ENCODE measurements at regions not wholly inside any gene's neighbourhood (a gene's known extent, or its start where the extent isn't known, plus 50 kb on each side); places are given as distances from the start of the nearest gene placed in this dataset.

DNA sequence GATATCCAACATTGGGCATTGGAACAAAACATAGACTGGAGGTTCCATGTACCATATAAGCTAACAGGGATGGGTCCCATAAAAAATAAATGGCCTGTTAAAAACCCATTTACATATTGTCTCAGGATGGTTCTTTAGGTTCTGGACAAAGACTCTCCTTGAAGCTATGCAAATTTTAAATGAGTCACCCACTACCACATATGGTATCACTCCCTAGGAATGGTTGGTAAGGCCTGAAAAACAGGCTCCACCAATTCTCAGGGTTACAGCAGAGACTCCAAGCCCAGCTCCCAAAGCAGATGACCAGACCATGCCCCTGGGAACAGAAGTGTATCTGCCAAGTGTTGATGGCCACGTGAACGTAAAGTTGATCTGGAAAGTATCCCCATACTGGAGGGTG lies 190.7 kb upstream of the SPHKAP start:
- BruUV-seq (replicated peaks) = no TSS peak
- no peaks in the 10 kb centered on the region for H4K20me1 ChIP-seq (ENCODE audit: insufficient read depth, low read length)
- H2AFZ ChIP-seq (ENCODE audit: low read length) = no peak overlapping the region
- WGBS (ENCODE audit: low lambda C conversion rate) = 0% methylated on average over 2 of the region's 2 CpGs
- ATAC-seq (no peak), DNase-seq (ENCODE audit: low spot score) (no peak), FAIRE-seq (no peak)
- no peak overlapping the region for H3K9ac ChIP-seq (ENCODE audit: insufficient read depth, low read depth, low read length)
- H3K4me3 ChIP-seq (replicated peaks in 1 of 3; ENCODE audit: insufficient read depth in 1 of 3, low read depth in 2 of 3, low read length in 3 of 3) = no peak overlapping the region
- intact Hi-C loops (cut with micrococcal nuclease; ENCODE audit: unreplicated experiment) = no loop called here
- H3K36me3 ChIP-seq (replicated peaks in 1 of 2; ENCODE audit: control insufficient read depth in 1 of 2, insufficient read depth in 2 of 2, low read length in 2 of 2) = no peaks in the 10 kb centered on the region
- ChIA-PET CTCF (ENCODE audit: low intra/inter-chr PET ratio, low total read pairs) (no interaction called here), POLR2A (no interaction called here)
- H3K27me3 ChIP-seq (ENCODE audit: control insufficient read depth in 1 of 2, insufficient read depth in 2 of 2, low read length in 2 of 2) = no peaks in the 10 kb centered on the region
- H3K9me3 ChIP-seq (ENCODE audit: low read length) = peaks cover 82% of the 10 kb centered on the region
- no peak overlapping the region for H3K4me2 ChIP-seq (ENCODE audit: low read depth, low read length)
- H3K79me2 ChIP-seq (ENCODE audit: insufficient read depth, low read length) = no peaks in the 10 kb centered on the region
- in situ Hi-C loops (cut with HindIII; ENCODE audit: extremely low pct_ligation_motif_present, low pct_unique_long_range_greater_than_20kb) = no loop called here
- H3K27ac ChIP-seq (ENCODE audit: extremely low read length, insufficient read depth, low read length) = no peak overlapping the region
- H3K4me1 ChIP-seq (ENCODE audit: insufficient read depth, low read length) = no peaks in the 10 kb centered on the region
- TF ChIP-seq, protein P1, sequence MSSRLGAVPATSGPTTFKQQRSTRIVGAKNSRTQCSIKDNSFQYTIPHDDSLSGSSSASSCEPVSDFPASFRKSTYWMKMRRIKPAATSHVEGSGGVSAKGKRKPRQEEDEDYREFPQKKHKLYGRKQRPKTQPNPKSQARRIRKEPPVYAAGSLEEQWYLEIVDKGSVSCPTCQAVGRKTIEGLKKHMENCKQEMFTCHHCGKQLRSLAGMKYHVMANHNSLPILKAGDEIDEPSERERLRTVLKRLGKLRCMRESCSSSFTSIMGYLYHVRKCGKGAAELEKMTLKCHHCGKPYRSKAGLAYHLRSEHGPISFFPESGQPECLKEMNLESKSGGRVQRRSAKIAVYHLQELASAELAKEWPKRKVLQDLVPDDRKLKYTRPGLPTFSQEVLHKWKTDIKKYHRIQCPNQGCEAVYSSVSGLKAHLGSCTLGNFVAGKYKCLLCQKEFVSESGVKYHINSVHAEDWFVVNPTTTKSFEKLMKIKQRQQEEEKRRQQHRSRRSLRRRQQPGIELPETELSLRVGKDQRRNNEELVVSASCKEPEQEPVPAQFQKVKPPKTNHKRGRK (CRISPR knock-in tag; IDR thresholded peaks at IDR 0.05) = no peak
- TF ChIP-seq KDM5B (CRISPR knock-in tag; IDR thresholded peaks at IDR 0.05; ENCODE audit: borderline replicate concordance) (no peak), ZFP62 (CRISPR knock-in tag; IDR thresholded peaks at IDR 0.05) (no peak), SIX1 (CRISPR knock-in tag; IDR thresholded peaks at IDR 0.05; ENCODE audit: borderline replicate concordance) (no peak), DR1 (CRISPR knock-in tag; IDR thresholded peaks at IDR 0.05) (no peak), AGO1 (IDR thresholded peaks at IDR 0.05; ENCODE audit: low read depth, low read length, poor library complexity, severe bottlenecking) (no peak), ZSCAN9 (CRISPR knock-in tag; IDR thresholded peaks at IDR 0.05; ENCODE audit: borderline replicate concordance) (no peak), ZFP90 (CRISPR knock-in tag; IDR thresholded peaks at IDR 0.05; ENCODE audit: borderline replicate concordance) (no peak), HIVEP1 (CRISPR knock-in tag; IDR thresholded peaks at IDR 0.05) (no peak), ONECUT2 (CRISPR knock-in tag; IDR thresholded peaks at IDR 0.05) (no peak), ZNF781 (CRISPR knock-in tag; IDR thresholded peaks at IDR 0.05; ENCODE audit: borderline replicate concordance, not compliant biosample characterization) (no peak), POGZ (CRISPR knock-in tag; IDR thresholded peaks at IDR 0.05) (no peak), FOXJ3 (CRISPR knock-in tag; IDR thresholded peaks at IDR 0.05; ENCODE audit: borderline replicate concordance) (no peak), MBNL3 (CRISPR knock-in tag; conservative IDR thresholded peaks at IDR 0.05) (no peak), NFYC (CRISPR knock-in tag; IDR thresholded peaks at IDR 0.05) (no peak), HOXD1 (CRISPR knock-in tag; IDR thresholded peaks at IDR 0.05) (no peak)
- TF ChIP-seq, protein P2, sequence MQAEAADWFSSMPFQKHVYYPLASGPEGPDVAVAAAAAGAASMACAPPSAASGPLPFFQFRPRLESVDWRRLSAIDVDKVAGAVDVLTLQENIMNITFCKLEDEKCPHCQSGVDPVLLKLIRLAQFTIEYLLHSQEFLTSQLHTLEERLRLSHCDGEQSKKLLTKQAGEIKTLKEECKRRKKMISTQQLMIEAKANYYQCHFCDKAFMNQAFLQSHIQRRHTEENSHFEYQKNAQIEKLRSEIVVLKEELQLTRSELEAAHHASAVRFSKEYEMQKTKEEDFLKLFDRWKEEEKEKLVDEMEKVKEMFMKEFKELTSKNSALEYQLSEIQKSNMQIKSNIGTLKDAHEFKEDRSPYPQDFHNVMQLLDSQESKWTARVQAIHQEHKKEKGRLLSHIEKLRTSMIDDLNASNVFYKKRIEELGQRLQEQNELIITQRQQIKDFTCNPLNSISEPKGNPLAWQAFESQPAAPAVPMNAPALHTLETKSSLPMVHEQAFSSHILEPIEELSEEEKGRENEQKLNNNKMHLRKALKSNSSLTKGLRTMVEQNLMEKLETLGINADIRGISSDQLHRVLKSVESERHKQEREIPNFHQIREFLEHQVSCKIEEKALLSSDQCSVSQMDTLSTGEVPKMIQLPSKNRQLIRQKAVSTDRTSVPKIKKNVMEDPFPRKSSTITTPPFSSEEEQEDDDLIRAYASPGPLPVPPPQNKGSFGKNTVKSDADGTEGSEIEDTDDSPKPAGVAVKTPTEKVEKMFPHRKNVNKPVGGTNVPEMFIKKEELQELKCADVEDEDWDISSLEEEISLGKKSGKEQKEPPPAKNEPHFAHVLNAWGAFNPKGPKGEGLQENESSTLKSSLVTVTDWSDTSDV (CRISPR knock-in tag; IDR thresholded peaks at IDR 0.05) = no peak
- TF ChIP-seq, protein P3, sequence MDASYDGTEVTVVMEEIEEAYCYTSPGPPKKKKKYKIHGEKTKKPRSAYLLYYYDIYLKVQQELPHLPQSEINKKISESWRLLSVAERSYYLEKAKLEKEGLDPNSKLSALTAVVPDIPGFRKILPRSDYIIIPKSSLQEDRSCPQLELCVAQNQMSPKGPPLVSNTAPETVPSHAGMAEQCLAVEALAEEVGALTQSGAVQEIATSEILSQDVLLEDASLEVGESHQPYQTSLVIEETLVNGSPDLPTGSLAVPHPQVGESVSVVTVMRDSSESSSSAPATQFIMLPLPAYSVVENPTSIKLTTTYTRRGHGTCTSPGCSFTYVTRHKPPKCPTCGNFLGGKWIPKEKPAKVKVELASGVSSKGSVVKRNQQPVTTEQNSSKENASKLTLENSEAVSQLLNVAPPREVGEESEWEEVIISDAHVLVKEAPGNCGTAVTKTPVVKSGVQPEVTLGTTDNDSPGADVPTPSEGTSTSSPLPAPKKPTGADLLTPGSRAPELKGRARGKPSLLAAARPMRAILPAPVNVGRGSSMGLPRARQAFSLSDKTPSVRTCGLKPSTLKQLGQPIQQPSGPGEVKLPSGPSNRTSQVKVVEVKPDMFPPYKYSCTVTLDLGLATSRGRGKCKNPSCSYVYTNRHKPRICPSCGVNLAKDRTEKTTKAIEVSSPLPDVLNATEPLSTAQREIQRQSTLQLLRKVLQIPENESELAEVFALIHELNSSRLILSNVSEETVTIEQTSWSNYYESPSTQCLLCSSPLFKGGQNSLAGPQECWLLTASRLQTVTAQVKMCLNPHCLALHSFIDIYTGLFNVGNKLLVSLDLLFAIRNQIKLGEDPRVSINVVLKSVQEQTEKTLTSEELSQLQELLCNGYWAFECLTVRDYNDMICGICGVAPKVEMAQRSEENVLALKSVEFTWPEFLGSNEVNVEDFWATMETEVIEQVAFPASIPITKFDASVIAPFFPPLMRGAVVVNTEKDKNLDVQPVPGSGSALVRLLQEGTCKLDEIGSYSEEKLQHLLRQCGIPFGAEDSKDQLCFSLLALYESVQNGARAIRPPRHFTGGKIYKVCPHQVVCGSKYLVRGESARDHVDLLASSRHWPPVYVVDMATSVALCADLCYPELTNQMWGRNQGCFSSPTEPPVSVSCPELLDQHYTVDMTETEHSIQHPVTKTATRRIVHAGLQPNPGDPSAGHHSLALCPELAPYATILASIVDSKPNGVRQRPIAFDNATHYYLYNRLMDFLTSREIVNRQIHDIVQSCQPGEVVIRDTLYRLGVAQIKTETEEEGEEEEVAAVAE (CRISPR knock-in tag; IDR thresholded peaks at IDR 0.05; ENCODE audit: borderline replicate concordance) = no peak

Measured in HepG2 (cell line).